IMR-90 (cell line): ENCODE measurements at regions not wholly inside any gene's neighbourhood (a gene's known extent, or its start where the extent isn't known, plus 50 kb on each side); places are given as distances from the start of the nearest gene placed in this dataset.

ENCODE experiments used
- ATAC-seq: fragments of 200-7000 bp; cut with Tn5 transposase; 2 replicates; pipeline ENCODE4 v1.9.1; 2020; ENCODE audit warnings: low read depth, mild to moderate bottlenecking, moderate library complexity
- BruUV-seq: library from RNA; stranded (reverse); fragments of 400-500 nt; replicated peaks from 2 replicates; lab custom pipeline; 2021; lab: Mats Ljungman, UMichigan
- CTCF ChIA-PET: fragments of 300-600 bp; formaldehyde crosslinking; extraction: SDS; loops from one replicate; lab custom pipeline; 2021; ENCODE audit warnings: antibody characterized with exemption; lab: Yijun Ruan, JAX
- POLR2A ChIA-PET: fragments of 300-600 bp; sonication (Branson Sonifier 250); formaldehyde crosslinking; loops from one replicate; lab custom pipeline; 2022; ENCODE audit warnings: antibody characterized with exemption; ENCODE audit not compliant: unreplicated experiment; lab: Charles Lee
- DNase-seq: peaks from one replicate; pipeline ENCODE4 v3.0.0; 2013
- H2AFZ ChIP-seq: replicated peaks from 2 replicates; pipeline ENCODE3; 2013; ENCODE audit warnings: low read length, mild to moderate bottlenecking; ENCODE audit not compliant: poor library complexity
- H2AK5ac ChIP-seq: 2 replicates; pipeline ENCODE4 v1.6.1; 2013; ENCODE audit warnings: low read depth, low read length, inconsistent platforms
- H2AK9ac ChIP-seq: replicated peaks from 2 replicates; pipeline ENCODE3; 2013; ENCODE audit warnings: mild to moderate bottlenecking, low read depth, low read length, moderate library complexity; ENCODE audit not compliant: poor library complexity
- H2BK120ac ChIP-seq: 2 replicates; pipeline ENCODE4 v1.6.1; 2013; ENCODE audit warnings: low read depth, low read length, inconsistent platforms
- H2BK15ac ChIP-seq: 3 replicates; pipeline ENCODE4 v1.6.1; 2013; ENCODE audit warnings: low read depth, low read length, inconsistent platforms
- H2BK20ac ChIP-seq: 2 replicates; pipeline ENCODE4 v1.6.1; 2013; ENCODE audit warnings: low read depth, mild to moderate bottlenecking, inconsistent platforms, low read length, moderate library complexity
- H2BK5ac ChIP-seq: 2 replicates; pipeline ENCODE4 v1.6.1; 2013; ENCODE audit warnings: mild to moderate bottlenecking, low read depth, low read length, inconsistent platforms; ENCODE audit not compliant: poor library complexity, severe bottlenecking
- H3K14ac ChIP-seq: replicated peaks from 2 replicates; pipeline ENCODE4 v1.6.1; 2013; ENCODE audit warnings: low read depth, low read length, inconsistent platforms
- H3K18ac ChIP-seq: 2 replicates; pipeline ENCODE4 v1.6.1; 2013; ENCODE audit warnings: low read depth, low read length, control low read depth
- H3K23ac ChIP-seq: 2 replicates; pipeline ENCODE4 v1.6.1; 2013; ENCODE audit warnings: low read depth, low read length, inconsistent platforms
- H3K27ac ChIP-seq: 2 replicates; pipeline ENCODE4 v1.5.1; 2013; ENCODE audit warnings: mild to moderate bottlenecking, control low read depth, low read length; ENCODE audit not compliant: insufficient read depth
- H3K27me3 ChIP-seq: 2 replicates; pipeline ENCODE4 v1.6.1; 2013; ENCODE audit warnings: low read length; ENCODE audit not compliant: control insufficient read depth, insufficient read depth
- H3K36me3 ChIP-seq: 2 replicates; pipeline ENCODE4 v1.6.1; 2013; ENCODE audit warnings: low read length, mixed read lengths; ENCODE audit not compliant: control insufficient read depth, insufficient read depth
- H3K4ac ChIP-seq: 2 replicates; pipeline ENCODE4 v1.6.1; 2013; ENCODE audit warnings: low read depth, low read length, inconsistent platforms
- H3K4me1 ChIP-seq: 2 replicates; pipeline ENCODE4 v1.6.1; 2013; ENCODE audit warnings: low read length, mixed read lengths; ENCODE audit not compliant: control insufficient read depth, insufficient read depth
- H3K4me2 ChIP-seq: 2 replicates; pipeline ENCODE4 v1.6.1; 2013; ENCODE audit warnings: low read depth, mild to moderate bottlenecking, control low read depth, low read length, moderate library complexity
- H3K4me3 ChIP-seq: 2 replicates; pipeline ENCODE4 v1.5.1; 2013; ENCODE audit warnings: low read depth, mild to moderate bottlenecking, control low read depth, low read length, moderate library complexity; ENCODE audit not compliant: insufficient read depth
- H3K56ac ChIP-seq: 2 replicates; pipeline ENCODE4 v1.6.1; 2013; ENCODE audit warnings: low read length, inconsistent platforms; ENCODE audit not compliant: insufficient read depth; ENCODE audit errors: extremely low read depth
- H3K79me1 ChIP-seq, 2 experiments: 2 replicates each; pipeline ENCODE4 v1.6.1; 2013; ENCODE audit warnings: low read length in 2 of 2, inconsistent platforms in 1 of 2, low read depth in 1 of 2
- H3K9ac ChIP-seq: 2 replicates; pipeline ENCODE4 v1.6.1; 2013; ENCODE audit warnings: low read depth, low read length, control low read depth
- H3K9me1 ChIP-seq: 2 replicates; pipeline ENCODE4 v1.6.1; 2013; ENCODE audit warnings: low read length, inconsistent platforms; ENCODE audit not compliant: insufficient read depth
- H3K9me3 ChIP-seq: 2 replicates; pipeline ENCODE4 v1.6.1; 2013; ENCODE audit warnings: low read length; ENCODE audit not compliant: control insufficient read depth, insufficient read depth
- H4K20me1 ChIP-seq: 2 replicates; pipeline ENCODE4 v1.6.1; 2013; ENCODE audit warnings: low read length, inconsistent platforms; ENCODE audit not compliant: insufficient read depth
- H4K5ac ChIP-seq: 2 replicates; pipeline ENCODE4 v1.6.1; 2013; ENCODE audit warnings: mild to moderate bottlenecking, low read depth, low read length, control low read depth
- H4K8ac ChIP-seq, 2 experiments: 2 replicates each; pipeline ENCODE4 v1.6.1; 2013; ENCODE audit warnings: low read depth in 2 of 2, low read length in 2 of 2, control low read depth in 1 of 2, inconsistent platforms in 1 of 2
- H4K91ac ChIP-seq: 2 replicates; pipeline ENCODE4 v1.6.1; 2013; ENCODE audit warnings: low read depth, low read length, inconsistent platforms; ENCODE audit not compliant: insufficient read depth
- CHD1 ChIP-seq: IDR thresholded peaks from 2 replicates; pipeline ENCODE4 v1.6.1; 2012; ENCODE audit warnings: low read depth, low read length, improper control_type of control experiment
- WGBS, 2 experiments: methylation state at CpG; one replicate each; pipeline versions ENCODE4 v1.1.5 to v1.1.7; 2013; ENCODE audit warnings: missing lambda C conversion rate in 2 of 2; ENCODE audit not compliant: insufficient read length in 1 of 2; ENCODE audit errors: extremely low coverage in 2 of 2; 5-methylcytosine and 5-hydroxymethylcytosine counted together
- dilution Hi-C: fragments of 300-500 bp; cut with HindIII; formaldehyde crosslinking; loops from one replicate; pipeline ENCODE4 v1.14.3; 2018; ENCODE audit warnings: low sequenced_read_pairs; ENCODE audit not compliant: unreplicated experiment
- in situ Hi-C: fragments of 300-500 bp; cut with MboI; formaldehyde crosslinking; loops from 3 replicates; pipeline ENCODE4 v1.14.3; 2019; ENCODE audit warnings: low sequenced_read_pairs, inconsistent platforms, mixed read lengths
- intact Hi-C: fragments of 100-400 bp; cut with micrococcal nuclease; formaldehyde crosslinking; loops from 2 replicates; pipeline ENCODE4 v1.10.0; 2022

DNA sequence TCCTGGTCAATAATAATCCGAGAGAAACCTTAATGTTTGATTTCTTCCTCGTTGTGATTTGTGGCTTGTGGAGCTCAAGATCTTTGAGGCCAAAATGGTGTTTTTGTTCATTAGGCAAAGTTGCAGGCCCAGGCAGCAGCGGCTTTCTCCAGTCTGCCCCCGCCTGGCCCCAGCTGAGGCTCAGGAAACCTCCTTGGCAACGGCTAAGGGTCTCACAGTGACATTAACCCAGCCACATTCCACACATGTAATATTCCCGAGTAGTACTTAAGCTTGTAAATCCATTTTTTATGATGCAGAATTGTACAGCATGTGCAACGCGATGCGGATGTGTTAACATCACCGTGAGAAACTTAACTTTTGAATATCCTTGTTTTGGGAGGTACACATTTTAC lies 200.1 kb downstream of the BCL11A start:
- no peak overlapping the region for H3K4ac ChIP-seq
- no peak overlapping the region for H3K4me3 ChIP-seq
- no peak overlapping the region for H3K56ac ChIP-seq
- H3K18ac ChIP-seq, result no peak overlapping the region
- no peaks in the 10 kb centered on the region for H3K9me1 ChIP-seq
- no peak overlapping the region for H2BK20ac ChIP-seq
- H3K36me3 ChIP-seq, result no peaks in the 10 kb centered on the region
- H2AK9ac ChIP-seq, result no peak overlapping the region
- no peak overlapping the region for H2AK5ac ChIP-seq
- no peak for TF ChIP-seq CHD1
- WGBS, 2 experiments, result no CpG with 5 or more reads among the region's 10 CpGs
- no peaks in the 10 kb centered on the region for H3K9me3 ChIP-seq
- no peak overlapping the region for H2BK15ac ChIP-seq
- dilution Hi-C loops (no loop called here), in situ Hi-C loops (no loop called here), intact Hi-C loops (no loop called here)
- ChIA-PET CTCF (interaction anchor here (1.4 kb wide), 1 partner anchor 10 kb away, joined by 3 read pairs; no protein-coding TSS in a partner anchor), POLR2A (no interaction called here)
- H4K91ac ChIP-seq, result no peak overlapping the region
- no peak overlapping the region for H3K27ac ChIP-seq
- DNase-seq (no peak), ATAC-seq (no peak)
- H3K4me1 ChIP-seq, result no peaks in the 10 kb centered on the region
- no TSS peak for BruUV-seq
- H3K14ac ChIP-seq, result no peak overlapping the region
- no peaks in the 10 kb centered on the region for H3K79me1 ChIP-seq
- H2BK5ac ChIP-seq, result no peak overlapping the region
- H4K20me1 ChIP-seq, result no peaks in the 10 kb centered on the region
- no peaks in the 10 kb centered on the region for H3K27me3 ChIP-seq
- no peak overlapping the region for H3K23ac ChIP-seq
- no peak overlapping the region for H2AFZ ChIP-seq
- H4K8ac ChIP-seq, result no peak overlapping the region
- no peak overlapping the region for H3K4me2 ChIP-seq
- H2BK120ac ChIP-seq, result no peak overlapping the region
- H4K5ac ChIP-seq, result no peak overlapping the region
- no peak overlapping the region for H3K9ac ChIP-seq
